HG03469 (cell line): ENCODE measurements at regions not wholly inside any gene's neighbourhood (a gene's known extent, or its start where the extent isn't known, plus 50 kb on each side); places are given as distances from the start of the nearest gene placed in this dataset.
"Not testable (repeated sequence)": the region's sequence is repeated elsewhere in the genome, so short reads cannot be mapped to it uniquely, and the experiment has no call there.

ENCODE experiments used
- ATAC-seq: cut with Tn5 transposase; IDR thresholded peaks from one replicate; pipeline ENCODE4 v1.9.1; 2021; ENCODE audit warnings: mild to moderate bottlenecking, moderate library complexity, moderate number of reproducible peaks; ENCODE audit not compliant: unreplicated experiment

- ATAC-seq = no peak
Observed at GRCh38 chr6:156454867-156455266, 322.3 kb upstream of the ARID1B start.

- no peak for ATAC-seq
Observed at GRCh38 chr6:156451726-156452125, 325.5 kb upstream of the ARID1B start.

- ATAC-seq = no peak
Observed at GRCh38 chr6:156451088-156451487, 326.1 kb upstream of the ARID1B start.

- no peak for ATAC-seq
Observed at GRCh38 chr6:156450421-156450820, 326.8 kb upstream of the ARID1B start.

GRCh38 chr6:156449569-156449968, 327.6 kb upstream of the ARID1B start:
- ATAC-seq = no peak

GRCh38 chr6:156449128-156449527, 328.1 kb upstream of the ARID1B start:
- no peak for ATAC-seq

GRCh38 chr6:156448579-156448978, 328.6 kb upstream of the ARID1B start:
- ATAC-seq = no peak

- ATAC-seq = no peak
Observed at GRCh38 chr6:156440688-156441087, 336.5 kb upstream of the ARID1B start.

- no peak for ATAC-seq
Observed at GRCh38 chr6:156438350-156438923, 338.7 kb upstream of the ARID1B start.

- ATAC-seq = no peak
Observed at GRCh38 chr6:156437121-156437879, 339.9 kb upstream of the ARID1B start.

GRCh38 chr6:156434795-156435190, 342.4 kb upstream of the ARID1B start:
- no peak for ATAC-seq

- ATAC-seq = no peak
Observed at GRCh38 chr6:156434049-156434794, 343.0 kb upstream of the ARID1B start.

GRCh38 chr6:156432543-156432942, 344.6 kb upstream of the ARID1B start:
- ATAC-seq = no peak

- ATAC-seq = no peak
Observed at GRCh38 chr6:156430386-156430785, 346.8 kb upstream of the ARID1B start.

GRCh38 chr6:156427345-156427744, 349.8 kb upstream of the ARID1B start:
- ATAC-seq = no peak

GRCh38 chr6:156425359-156426020, 351.7 kb upstream of the ARID1B start:
- no peak for ATAC-seq

- ATAC-seq = no peak
Observed at GRCh38 chr6:156423829-156424228, 353.3 kb upstream of the ARID1B start.

- ATAC-seq = no peak
Observed at GRCh38 chr6:156423075-156423474, 354.1 kb upstream of the ARID1B start.

GRCh38 chr6:156421933-156422332, 355.2 kb upstream of the ARID1B start:
- ATAC-seq = no peak

- ATAC-seq = not testable (repeated sequence)
Observed at GRCh38 chr6:156421301-156421700, 355.9 kb upstream of the ARID1B start.
